ENCODE measurements at regions not wholly inside any gene's neighbourhood (a gene's known extent, or its start where the extent isn't known, plus 50 kb on each side); places are given as distances from the start of the nearest gene placed in this dataset.
A peak's percentile ranks its signal among the peaks of the same experiment; 100 is the strongest.
"Not testable (repeated sequence)": the region's sequence is repeated elsewhere in the genome, so short reads cannot be mapped to it uniquely, and the experiment has no call there.

- no peak for TF ChIP-seq CTCF (IDR thresholded peaks at IDR 0.05; ENCODE audit: low read length, missing control alignments)
- DNase-seq (ENCODE audit: low read depth) = no peak
- no peak overlapping the region for H3K4me3 ChIP-seq (replicated peaks; ENCODE audit: low read depth, low read length)
These were observed 191.0 kb upstream of the MMS22L start for GRCh38 chr6:97473979-97474378.

GRCh38 chr6:97497713-97498331 is 214.8 kb upstream of the MMS22L start:
- peak; percentile 78 for DNase-seq (ENCODE audit: low read depth)
- TF ChIP-seq CTCF (IDR thresholded peaks at IDR 0.05; ENCODE audit: low read length, missing control alignments) = peak; percentile 93
- no peak overlapping the region for H3K4me3 ChIP-seq (replicated peaks; ENCODE audit: low read depth, low read length)

- TF ChIP-seq CTCF (IDR thresholded peaks at IDR 0.05; ENCODE audit: low read length, missing control alignments) = no peak
- DNase-seq (ENCODE audit: low read depth) = no peak
- H3K4me3 ChIP-seq (replicated peaks; ENCODE audit: low read depth, low read length) = no peak overlapping the region
These were observed 218.8 kb upstream of the MMS22L start for GRCh38 chr6:97501853-97502252.

GRCh38 chr6:97508646-97509045 is 225.6 kb upstream of the MMS22L start:
- TF ChIP-seq CTCF (IDR thresholded peaks at IDR 0.05; ENCODE audit: low read length, missing control alignments) = no peak
- DNase-seq (ENCODE audit: low read depth) = no peak
- no peak overlapping the region for H3K4me3 ChIP-seq (replicated peaks; ENCODE audit: low read depth, low read length)

GRCh38 chr6:97513260-97513659 is 230.2 kb upstream of the MMS22L start:
- DNase-seq (ENCODE audit: low read depth) = not testable (repeated sequence)

GRCh38 chr6:97524811-97525210 is 241.8 kb upstream of the MMS22L start:
- no peak for DNase-seq (ENCODE audit: low read depth)
- TF ChIP-seq CTCF (IDR thresholded peaks at IDR 0.05; ENCODE audit: low read length, missing control alignments) = no peak
- no peak overlapping the region for H3K4me3 ChIP-seq (replicated peaks; ENCODE audit: low read depth, low read length)

More at GRCh38 chr6:97513260-97513659, 230.2 kb upstream of the MMS22L start:
- not testable (repeated sequence) for H3K4me3 ChIP-seq (replicated peaks; ENCODE audit: low read depth, low read length)

- H3K4me3 ChIP-seq (replicated peaks; ENCODE audit: low read depth, low read length) = no peak overlapping the region
- no peak for DNase-seq (ENCODE audit: low read depth)
- TF ChIP-seq CTCF (IDR thresholded peaks at IDR 0.05; ENCODE audit: low read length, missing control alignments) = no peak
These were observed 252.8 kb upstream of the MMS22L start for GRCh38 chr6:97535800-97536199.
